Urinary bladder (tissue), 3 donors: ENCODE measurements at regions not wholly inside any gene's neighbourhood (a gene's known extent, or its start where the extent isn't known, plus 50 kb on each side); places are given as distances from the start of the nearest gene placed in this dataset.
"Not testable (repeated sequence)": the region's sequence is repeated elsewhere in the genome, so short reads cannot be mapped to it uniquely, and the experiment has no call there.

Source experiments
- DNase-seq: peaks from one replicate; pipeline ENCODE4 v3.0.0-alpha.2; 2015; ENCODE audit errors: extremely low spot score
- H3K27ac ChIP-seq: one replicate; pipeline ENCODE4 v1.5.1; 2013; ENCODE audit warnings: low read depth, mild to moderate bottlenecking, moderate library complexity
- H3K36me3 ChIP-seq: one replicate; pipeline ENCODE4 v1.6.1; 2013; ENCODE audit warnings: mild to moderate bottlenecking, moderate library complexity; ENCODE audit not compliant: insufficient read depth
- H3K4me1 ChIP-seq: one replicate; pipeline ENCODE4 v1.6.1; 2013; ENCODE audit warnings: mild to moderate bottlenecking, moderate library complexity; ENCODE audit not compliant: insufficient read depth
- H3K4me3 ChIP-seq: one replicate; pipeline ENCODE4 v1.5.1; 2013; ENCODE audit warnings: low read depth, low read length
- WGBS: extraction: QIAGEN DNeasy Blood & Tissue Kit; methylation state at CpG from one replicate; pipeline ENCODE4 v1.1.7; 2013; 5-methylcytosine and 5-hydroxymethylcytosine counted together
- donor health status: healthy with polysubstance abuse.
- donor health status: healthy.

DNA sequence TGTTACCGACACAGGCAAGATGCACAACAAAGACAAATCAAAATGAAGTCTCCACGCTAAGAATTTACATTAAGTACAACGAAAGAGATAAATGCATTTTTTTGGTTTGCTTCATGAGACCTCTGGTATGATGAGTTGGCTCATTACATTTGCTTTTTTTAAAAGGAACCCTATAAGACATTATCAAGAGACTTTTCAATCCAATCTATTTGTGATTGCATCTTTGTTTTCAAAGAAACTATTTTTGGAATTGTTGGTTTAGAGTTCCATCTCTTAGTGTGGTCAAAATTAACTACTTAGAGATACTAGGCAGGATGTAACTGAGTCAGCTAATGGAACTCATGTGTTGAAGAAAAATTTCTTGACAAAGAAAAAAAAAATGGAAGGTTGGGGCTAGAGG, 200.1 kb downstream of the ZC3H11B start:
- H3K27ac ChIP-seq: no peak overlapping the region
- no peaks in the 10 kb centered on the region for H3K4me1 ChIP-seq
- DNase-seq: no peak
- WGBS: 49% methylated on average over 3 of the region's 3 CpGs
- no peaks in the 10 kb centered on the region for H3K36me3 ChIP-seq
- H3K4me3 ChIP-seq: no peak overlapping the region

DNA sequence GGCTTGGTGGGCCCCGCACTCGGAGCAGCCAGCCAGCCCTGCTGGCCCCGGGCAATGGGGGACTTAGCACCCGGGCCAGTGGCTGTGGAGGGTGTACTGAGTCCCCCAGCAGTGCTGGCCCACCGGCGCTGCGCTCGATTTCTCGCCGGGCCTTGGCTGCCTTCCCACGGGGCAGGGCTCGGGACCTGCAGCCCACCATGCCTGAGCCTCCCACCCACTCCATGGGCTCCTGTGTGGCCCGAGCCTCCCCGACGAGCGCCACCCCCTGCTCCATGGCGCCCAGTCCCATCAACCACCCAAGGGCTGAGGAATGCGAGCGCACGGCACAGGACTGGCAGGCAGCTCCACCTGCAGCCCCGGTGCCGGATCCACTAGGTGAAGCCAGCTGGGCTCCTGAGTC, 202.2 kb downstream of the ZC3H11B start:
- not testable (repeated sequence) for H3K4me3 ChIP-seq, H3K36me3 ChIP-seq, H3K4me1 ChIP-seq, H3K27ac ChIP-seq, DNase-seq
- 96% methylated on average over 16 of the region's 22 CpGs for WGBS

DNA sequence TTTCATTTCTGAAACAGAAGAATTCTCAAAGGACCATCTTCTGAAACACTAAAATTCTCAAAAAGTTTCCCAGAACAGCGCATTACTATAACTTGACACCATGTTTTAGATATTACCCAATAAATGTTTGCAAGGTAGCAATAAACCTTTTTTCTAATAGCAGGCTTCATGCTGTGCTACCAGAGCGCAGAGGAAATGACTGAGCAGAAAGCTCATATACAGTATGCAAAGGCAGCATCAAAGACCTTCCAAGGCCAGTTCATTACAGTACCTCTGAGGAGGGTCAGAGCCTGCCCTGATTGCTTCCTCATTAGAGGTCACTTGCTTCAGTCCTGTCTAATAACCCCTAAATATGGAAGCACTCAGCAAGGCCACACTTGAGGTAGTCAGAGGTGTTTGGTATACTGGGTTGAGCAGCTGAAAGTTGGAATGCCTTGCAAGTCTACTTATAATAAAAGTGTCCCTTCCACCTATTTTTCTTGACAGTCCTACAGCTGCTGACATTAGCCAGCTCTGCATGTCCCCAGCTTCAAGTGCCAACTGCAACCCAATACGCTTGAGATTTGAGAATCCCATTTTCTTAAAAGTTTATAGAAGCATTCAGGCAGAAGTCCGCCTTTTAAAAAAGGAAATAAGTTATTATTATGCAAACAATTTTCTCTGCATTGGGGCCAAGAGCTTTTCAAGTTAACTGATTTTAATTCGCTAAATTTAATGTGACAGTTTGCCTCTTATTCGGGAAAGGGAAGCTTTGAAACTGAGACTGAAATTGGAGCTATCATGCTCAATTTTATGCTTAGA, 207.2 kb downstream of the ZC3H11B start:
- DNase-seq: no peak
- no peak overlapping the region for H3K4me3 ChIP-seq
- H3K36me3 ChIP-seq: no peaks in the 10 kb centered on the region
- H3K27ac ChIP-seq: no peak overlapping the region
- no peaks in the 10 kb centered on the region for H3K4me1 ChIP-seq
- 95% methylated on average over 6 of the region's 6 CpGs for WGBS

DNA sequence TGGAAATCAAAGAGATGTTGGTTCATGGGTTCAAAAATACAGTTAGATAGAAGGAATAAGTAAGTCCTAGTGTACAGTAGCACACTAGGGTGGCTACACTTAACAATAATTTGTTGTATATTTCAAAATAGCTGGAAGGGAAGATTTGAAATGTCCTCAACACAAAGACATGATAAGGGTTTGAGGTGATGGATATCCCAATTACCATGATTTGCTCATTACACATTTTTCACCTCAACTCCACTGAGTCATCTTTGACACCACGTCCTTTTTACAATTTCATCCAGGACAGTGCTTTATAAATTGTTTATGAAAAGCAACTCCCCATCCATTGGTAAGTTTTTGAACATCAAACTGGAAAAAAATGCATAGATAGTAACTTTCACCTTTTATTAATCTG, 208.3 kb downstream of the ZC3H11B start:
- no peaks in the 10 kb centered on the region for H3K4me1 ChIP-seq
- no peak overlapping the region for H3K4me3 ChIP-seq
- H3K27ac ChIP-seq: no peak overlapping the region
- no peaks in the 10 kb centered on the region for H3K36me3 ChIP-seq
- DNase-seq: no peak
- WGBS: 94% methylated on average over 1 of the region's 1 CpG

DNA sequence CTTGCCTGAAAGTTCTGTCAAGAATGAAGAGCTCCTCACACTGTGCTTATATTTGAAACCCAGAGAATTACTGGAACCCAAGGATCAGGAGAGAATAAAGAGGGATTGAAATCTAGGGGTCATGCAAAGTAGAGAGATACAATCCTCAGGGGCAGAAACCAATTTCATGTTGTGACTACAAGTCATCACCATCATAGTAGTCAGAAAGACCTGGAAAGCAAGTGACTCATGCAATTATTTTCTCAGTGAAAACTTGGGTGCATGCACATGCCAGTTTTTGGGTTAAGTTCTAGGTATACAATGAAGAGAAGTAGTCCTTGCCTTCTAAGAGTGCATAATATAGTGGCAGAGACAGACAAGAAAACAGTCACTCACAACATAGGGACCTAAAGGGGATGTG, 210.0 kb downstream of the ZC3H11B start:
- no peak for DNase-seq
- H3K4me1 ChIP-seq: no peaks in the 10 kb centered on the region
- no peak overlapping the region for H3K4me3 ChIP-seq
- no peak overlapping the region for H3K27ac ChIP-seq
- H3K36me3 ChIP-seq: no peaks in the 10 kb centered on the region

DNA sequence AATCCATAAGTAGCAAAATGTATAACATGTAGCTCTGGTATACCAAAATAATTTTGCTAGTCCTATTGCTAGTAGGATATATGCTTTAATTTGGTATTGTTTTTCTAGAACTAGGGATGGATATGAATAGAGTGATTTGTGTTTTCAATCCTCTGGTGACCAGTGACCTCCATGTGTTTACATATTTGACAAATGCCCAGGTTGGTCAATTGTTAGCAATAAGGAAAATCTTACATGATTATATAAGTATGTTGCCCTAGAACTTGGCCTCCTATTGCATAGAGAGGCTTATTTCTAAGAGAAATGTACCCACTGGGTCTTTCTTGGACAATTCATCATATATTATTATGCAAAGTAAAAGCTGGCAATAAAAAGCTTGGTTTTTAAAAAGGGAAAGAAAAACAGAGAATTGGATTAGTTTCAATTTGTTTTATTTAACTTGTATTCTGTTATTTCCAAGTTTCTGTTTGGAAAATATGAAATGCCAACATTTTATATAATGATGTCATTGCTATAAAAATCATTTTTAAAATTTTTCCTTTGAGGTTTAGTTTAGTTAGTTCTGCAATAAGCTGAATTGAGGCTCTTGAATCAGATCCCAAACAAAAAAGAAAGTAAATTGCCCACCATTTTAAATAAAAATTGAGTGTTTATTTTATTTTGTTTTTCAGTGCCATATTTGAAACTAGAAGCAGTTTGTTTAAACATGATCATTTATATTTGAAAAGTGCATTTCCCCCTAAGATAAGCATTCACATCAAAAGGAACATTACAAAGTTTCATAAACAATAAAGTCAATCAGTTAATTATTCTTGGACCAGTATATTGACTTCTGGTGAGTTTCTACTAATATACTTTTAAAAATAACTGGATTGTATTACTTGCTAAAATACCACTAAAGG, 210.9 kb downstream of the ZC3H11B start:
- DNase-seq: no peak
- Histone ChIP-seq H3K27ac (no peak overlapping the region), H3K4me1 (no peaks in the 10 kb centered on the region), H3K36me3 (no peaks in the 10 kb centered on the region), H3K4me3 (no peak overlapping the region)

DNA sequence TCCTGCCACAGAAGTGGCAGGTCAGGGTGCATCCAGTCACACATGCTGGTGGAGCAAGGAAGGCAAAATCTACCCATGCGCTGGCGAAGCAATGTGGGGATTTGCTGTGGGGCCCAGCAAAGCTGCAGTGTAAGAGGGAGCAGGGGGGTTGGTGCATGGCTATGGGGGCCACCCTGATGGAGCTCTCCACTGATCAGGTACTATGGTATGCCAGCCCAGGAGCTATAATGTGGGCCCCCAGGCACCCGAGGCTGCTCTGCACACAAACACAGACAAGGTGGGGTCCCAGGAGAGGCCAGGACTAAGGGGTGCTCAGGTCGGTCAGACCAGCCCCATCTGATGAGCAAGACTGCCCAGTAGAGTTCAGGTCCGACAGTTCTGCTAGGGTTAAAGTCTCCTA, 213.5 kb downstream of the ZC3H11B start:
- Histone ChIP-seq H3K4me3 (no peak overlapping the region), H3K36me3 (peaks cover 2% of the 10 kb centered on the region), H3K27ac (no peak overlapping the region), H3K4me1 (no peaks in the 10 kb centered on the region)
- DNase-seq: no peak
- 89% methylated on average over 5 of the region's 5 CpGs for WGBS

DNA sequence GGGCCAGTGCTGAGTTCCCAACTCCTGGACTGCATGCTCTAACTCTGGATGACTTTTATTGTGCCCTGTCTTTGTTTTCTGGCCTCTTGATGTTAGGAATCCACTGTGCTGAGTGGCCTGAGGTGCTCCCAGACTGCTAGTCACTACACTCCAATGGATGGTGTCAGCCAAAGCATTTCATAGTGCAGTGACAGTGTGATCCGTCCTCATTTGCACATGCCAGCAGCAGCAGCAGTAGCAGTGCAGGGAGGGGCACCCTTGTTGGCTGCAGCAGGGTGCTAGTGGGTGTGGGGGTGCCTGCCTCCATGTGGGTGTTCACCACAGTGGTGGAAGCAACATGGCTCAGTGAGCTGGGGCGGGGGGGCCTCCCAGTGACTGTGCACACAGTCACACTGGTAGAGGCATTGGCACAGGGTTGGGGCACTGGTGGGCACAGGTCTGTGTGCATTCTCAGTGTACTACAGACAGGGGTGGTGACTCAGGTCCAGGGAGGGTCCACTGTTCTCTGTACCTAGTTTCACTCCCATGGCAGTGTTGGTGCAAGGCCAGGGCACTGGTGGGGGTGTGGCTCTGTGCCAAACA, 214.0 kb downstream of the ZC3H11B start:
- H3K4me1 ChIP-seq: no peaks in the 10 kb centered on the region
- no peak for DNase-seq
- WGBS: 77% methylated on average over 2 of the region's 2 CpGs
- no peak overlapping the region for H3K4me3 ChIP-seq
- H3K27ac ChIP-seq: no peak overlapping the region
- peaks cover 2% of the 10 kb centered on the region for H3K36me3 ChIP-seq

DNA sequence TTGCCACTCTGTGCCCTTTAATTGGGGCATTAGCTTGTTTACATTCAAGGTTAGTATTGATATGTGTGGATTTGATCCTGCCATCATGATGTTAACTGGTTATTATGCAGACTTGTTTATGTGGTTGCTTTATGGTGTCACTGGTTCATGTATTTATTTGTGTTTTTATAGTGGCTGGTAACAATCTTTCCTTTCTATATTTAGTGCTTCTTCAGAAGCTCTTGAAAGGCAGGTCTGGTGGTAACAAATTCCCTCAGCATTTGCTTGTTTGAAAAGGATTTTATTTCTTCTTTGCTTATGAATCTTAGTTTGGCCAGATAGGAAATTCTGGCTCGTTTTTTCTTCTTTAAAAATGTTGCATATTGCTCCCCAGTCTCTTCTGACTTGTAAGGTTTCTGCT, 215.4 kb downstream of the ZC3H11B start:
- H3K4me1 ChIP-seq: no peaks in the 10 kb centered on the region
- no peak overlapping the region for H3K27ac ChIP-seq
- WGBS: 50% methylated on average over 1 of the region's 1 CpG
- no peak for DNase-seq
- no peak overlapping the region for H3K4me3 ChIP-seq
- H3K36me3 ChIP-seq: peaks cover 2% of the 10 kb centered on the region

DNA sequence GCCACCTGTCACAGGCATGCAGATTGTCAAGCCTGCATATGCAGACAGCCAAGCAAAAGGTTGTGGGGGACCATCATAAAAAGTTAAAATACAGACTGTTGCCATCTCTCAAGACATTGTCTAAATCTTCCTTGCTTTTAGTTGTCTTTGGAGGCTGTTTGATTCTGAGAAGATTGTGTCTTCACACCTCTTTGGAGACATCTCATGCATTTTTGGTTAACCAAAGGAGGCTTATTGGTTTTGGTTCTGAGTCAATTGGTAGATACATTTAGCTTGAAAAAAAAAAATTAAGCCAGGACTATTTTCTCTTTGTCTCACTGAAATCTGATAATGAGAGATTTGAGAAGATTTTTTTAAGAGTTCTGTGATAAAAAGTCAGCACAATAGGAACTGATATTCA, 217.6 kb downstream of the LYPLAL1 start:
- Histone ChIP-seq H3K36me3 (peaks cover 2% of the 10 kb centered on the region), H3K27ac (no peak overlapping the region), H3K4me1 (no peaks in the 10 kb centered on the region), H3K4me3 (no peak overlapping the region)
- DNase-seq: no peak

DNA sequence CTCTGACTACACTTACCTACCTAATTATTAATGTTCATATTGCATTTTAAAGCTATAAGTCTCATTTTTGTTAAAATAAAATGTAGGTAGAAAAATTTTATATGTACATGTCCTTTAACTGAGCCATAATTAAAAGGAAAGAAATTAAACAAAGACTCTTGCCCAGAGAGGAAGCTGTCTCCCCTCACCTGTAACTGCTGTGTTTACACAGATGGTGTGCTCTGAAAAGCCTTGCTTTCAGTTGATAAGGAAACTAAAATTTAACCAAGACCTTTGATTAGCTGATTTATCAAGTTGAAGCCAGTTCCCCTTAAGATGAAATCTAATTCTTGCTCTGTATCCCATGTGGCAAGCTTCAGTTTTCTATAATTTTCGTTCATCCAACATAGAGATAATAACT, 213.5 kb downstream of the LYPLAL1 start:
- Histone ChIP-seq H3K27ac (no peak overlapping the region), H3K36me3 (no peaks in the 10 kb centered on the region), H3K4me3 (no peak overlapping the region), H3K4me1 (no peaks in the 10 kb centered on the region)
- 78% methylated on average over 1 of the region's 1 CpG for WGBS
- no peak for DNase-seq

DNA sequence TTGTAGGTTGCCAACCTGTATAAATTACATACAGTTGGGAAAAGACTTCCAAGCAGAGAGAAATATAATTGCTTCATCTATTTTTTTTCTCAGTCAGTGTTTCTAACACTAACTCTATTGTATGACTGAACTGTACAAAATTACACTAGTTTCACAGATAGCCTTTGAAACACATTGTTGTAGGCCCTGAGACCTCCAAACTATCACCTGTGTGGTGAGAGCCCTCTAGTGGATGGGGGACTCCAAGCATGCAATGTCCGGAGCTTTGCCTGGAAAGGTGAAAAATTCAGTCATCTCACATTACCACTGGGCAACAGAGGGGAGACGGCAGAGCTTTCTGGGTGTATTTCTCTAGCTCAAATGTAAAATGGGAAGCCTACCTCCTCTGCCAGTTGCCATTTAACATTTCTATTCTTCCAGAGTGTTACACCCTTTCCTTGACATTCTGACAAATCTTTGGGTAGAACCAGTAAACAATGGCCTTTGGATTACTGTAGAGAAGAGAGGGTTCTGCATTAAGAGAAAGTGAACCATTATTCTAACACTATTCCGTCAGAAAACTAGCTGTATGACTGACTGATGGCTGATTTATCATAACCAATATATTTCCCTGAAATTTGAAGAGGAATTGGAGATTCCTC, 212.2 kb downstream of the LYPLAL1 start:
- 74% methylated on average over 3 of the region's 3 CpGs for WGBS
- H3K4me1 ChIP-seq: no peaks in the 10 kb centered on the region
- H3K36me3 ChIP-seq: no peaks in the 10 kb centered on the region
- DNase-seq: no peak
- H3K27ac ChIP-seq: no peak overlapping the region
- H3K4me3 ChIP-seq: no peak overlapping the region

DNA sequence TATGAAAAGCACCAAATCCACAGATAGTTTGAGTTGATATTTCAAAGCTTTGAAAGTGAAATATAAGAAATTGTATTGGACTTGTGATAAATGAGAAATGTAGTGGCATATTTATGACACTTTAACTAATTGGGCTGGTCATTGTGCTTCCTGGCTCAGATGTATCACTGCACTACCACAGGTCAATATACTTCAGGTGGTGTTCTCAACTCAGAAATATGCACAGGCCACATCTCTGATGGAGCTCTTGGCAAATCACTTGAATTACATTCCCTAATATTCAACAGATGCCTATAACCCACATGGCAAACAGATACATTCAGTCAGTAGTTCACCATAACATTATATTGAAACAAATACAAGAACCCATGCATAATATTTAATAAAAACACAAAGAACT, 209.6 kb downstream of the LYPLAL1 start:
- Histone ChIP-seq H3K36me3 (no peaks in the 10 kb centered on the region), H3K4me3 (no peak overlapping the region), H3K27ac (no peak overlapping the region), H3K4me1 (no peaks in the 10 kb centered on the region)
- no peak for DNase-seq

DNA sequence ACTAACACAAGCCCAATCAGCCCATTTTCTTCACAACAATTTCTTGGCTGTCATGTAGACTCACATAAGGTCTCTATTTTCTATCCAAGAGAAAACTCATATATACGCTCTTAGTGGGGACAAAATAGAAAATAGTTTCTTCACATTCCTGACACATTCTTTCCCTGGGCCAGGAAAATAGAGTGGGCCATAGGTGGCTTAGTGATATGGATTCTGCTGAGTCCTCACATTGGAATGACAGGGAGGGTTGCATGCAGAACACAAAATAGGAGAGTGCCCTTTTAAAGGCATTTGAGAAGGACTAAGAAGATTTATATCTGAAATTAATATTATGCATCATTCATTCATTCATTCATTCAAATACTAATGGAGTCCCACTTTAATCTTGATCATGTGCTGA, 207.7 kb downstream of the LYPLAL1 start:
- H3K36me3 ChIP-seq: no peaks in the 10 kb centered on the region
- WGBS: 91% methylated on average over 1 of the region's 1 CpG
- no peaks in the 10 kb centered on the region for H3K4me1 ChIP-seq
- no peak overlapping the region for H3K27ac ChIP-seq
- H3K4me3 ChIP-seq: no peak overlapping the region
- no peak for DNase-seq
